ENCODE measurements at regions not wholly inside any gene's neighbourhood (a gene's known extent, or its start where the extent isn't known, plus 50 kb on each side); places are given as distances from the start of the nearest gene placed in this dataset.

DNA sequence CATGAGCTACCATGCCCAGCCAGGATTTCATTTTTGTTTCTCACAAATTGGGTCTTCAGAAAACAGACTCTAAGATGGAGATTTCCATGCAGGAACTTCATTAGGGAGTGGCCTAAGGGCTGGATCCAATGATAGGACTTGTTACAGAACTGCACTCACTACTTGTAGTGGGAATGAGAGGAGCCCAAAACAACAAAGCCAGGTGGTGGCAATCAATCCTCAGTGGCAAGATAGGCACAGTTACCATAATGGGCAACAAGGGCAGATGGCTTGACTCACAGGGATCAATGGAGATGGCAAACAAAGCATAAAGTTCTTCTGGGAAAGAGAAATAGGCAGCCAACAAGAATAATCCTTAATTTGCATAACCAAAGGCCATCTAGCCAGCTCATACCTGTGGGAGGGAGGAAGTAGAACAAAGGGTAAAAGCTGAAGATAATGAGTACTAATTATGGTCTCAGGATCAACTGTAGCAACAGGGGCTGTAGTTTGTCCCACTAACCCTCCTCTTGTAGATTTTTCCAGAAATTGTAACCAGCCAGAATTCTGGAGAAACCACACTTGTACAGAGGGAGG is 72.8 kb upstream of the MAPK10 start:
- H3K4me1 ChIP-seq = no peaks in the 10 kb centered on the region
- no peak for TF ChIP-seq EP300 (IDR thresholded peaks at IDR 0.05)
- TF ChIP-seq, protein P1, sequence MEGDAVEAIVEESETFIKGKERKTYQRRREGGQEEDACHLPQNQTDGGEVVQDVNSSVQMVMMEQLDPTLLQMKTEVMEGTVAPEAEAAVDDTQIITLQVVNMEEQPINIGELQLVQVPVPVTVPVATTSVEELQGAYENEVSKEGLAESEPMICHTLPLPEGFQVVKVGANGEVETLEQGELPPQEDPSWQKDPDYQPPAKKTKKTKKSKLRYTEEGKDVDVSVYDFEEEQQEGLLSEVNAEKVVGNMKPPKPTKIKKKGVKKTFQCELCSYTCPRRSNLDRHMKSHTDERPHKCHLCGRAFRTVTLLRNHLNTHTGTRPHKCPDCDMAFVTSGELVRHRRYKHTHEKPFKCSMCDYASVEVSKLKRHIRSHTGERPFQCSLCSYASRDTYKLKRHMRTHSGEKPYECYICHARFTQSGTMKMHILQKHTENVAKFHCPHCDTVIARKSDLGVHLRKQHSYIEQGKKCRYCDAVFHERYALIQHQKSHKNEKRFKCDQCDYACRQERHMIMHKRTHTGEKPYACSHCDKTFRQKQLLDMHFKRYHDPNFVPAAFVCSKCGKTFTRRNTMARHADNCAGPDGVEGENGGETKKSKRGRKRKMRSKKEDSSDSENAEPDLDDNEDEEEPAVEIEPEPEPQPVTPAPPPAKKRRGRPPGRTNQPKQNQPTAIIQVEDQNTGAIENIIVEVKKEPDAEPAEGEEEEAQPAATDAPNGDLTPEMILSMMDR (IDR thresholded peaks at IDR 0.05) = no peak
- no peak for TF ChIP-seq POLR2A (IDR thresholded peaks at IDR 0.05)
- H3K9me3 ChIP-seq = no peaks in the 10 kb centered on the region
- H3K27me3 ChIP-seq = no peaks in the 10 kb centered on the region
- no peak for DNase-seq (ENCODE audit: low spot score in 2 of 2)
- H3K27ac ChIP-seq = no peak overlapping the region
- no peak overlapping the region for H3K4me3 ChIP-seq
- H3K36me3 ChIP-seq = no peaks in the 10 kb centered on the region

- H3K27ac ChIP-seq = no peak overlapping the region
- no peak overlapping the region for H3K4me3 ChIP-seq
- H3K9me3 ChIP-seq = peaks cover 0 to 3% (median 0%) of the 10 kb centered on the region in 4 donors
- TF ChIP-seq EP300 (IDR thresholded peaks at IDR 0.05) = no peak
- TF ChIP-seq POLR2A (IDR thresholded peaks at IDR 0.05) = no peak
- TF ChIP-seq, protein P1 (IDR thresholded peaks at IDR 0.05) = no peak
- WGBS, 2 donors = 73 to 80% methylated on average over 2 of the region's 2 CpGs
- no peaks in the 10 kb centered on the region for H3K4me1 ChIP-seq
- no peak for DNase-seq (ENCODE audit: low spot score in 2 of 2)
- H3K27me3 ChIP-seq = no peaks in the 10 kb centered on the region
- no peaks in the 10 kb centered on the region for H3K36me3 ChIP-seq
Observed at GRCh38 chr4:86439293-86439692, 79.4 kb upstream of the MAPK10 start.

- Histone ChIP-seq H3K9me3 (peaks cover 0 to 10% (median 0%) of the 10 kb centered on the region in 4 donors), H3K27ac (no peak overlapping the region), H3K4me1 (no peaks in the 10 kb centered on the region), H3K36me3 (no peaks in the 10 kb centered on the region), H3K27me3 (no peaks in the 10 kb centered on the region), H3K4me3 (no peak overlapping the region)
- TF ChIP-seq POLR2A (IDR thresholded peaks at IDR 0.05) = no peak
- TF ChIP-seq, protein P1 (IDR thresholded peaks at IDR 0.05) = no peak
- no peak for TF ChIP-seq EP300 (IDR thresholded peaks at IDR 0.05)
- DNase-seq (ENCODE audit: low spot score in 2 of 2) = no peak
- WGBS, 2 donors = 78 to 91% methylated on average over 3 of the region's 3 CpGs
Observed at GRCh38 chr4:86441175-86441936, 81.5 kb upstream of the MAPK10 start.

DNA sequence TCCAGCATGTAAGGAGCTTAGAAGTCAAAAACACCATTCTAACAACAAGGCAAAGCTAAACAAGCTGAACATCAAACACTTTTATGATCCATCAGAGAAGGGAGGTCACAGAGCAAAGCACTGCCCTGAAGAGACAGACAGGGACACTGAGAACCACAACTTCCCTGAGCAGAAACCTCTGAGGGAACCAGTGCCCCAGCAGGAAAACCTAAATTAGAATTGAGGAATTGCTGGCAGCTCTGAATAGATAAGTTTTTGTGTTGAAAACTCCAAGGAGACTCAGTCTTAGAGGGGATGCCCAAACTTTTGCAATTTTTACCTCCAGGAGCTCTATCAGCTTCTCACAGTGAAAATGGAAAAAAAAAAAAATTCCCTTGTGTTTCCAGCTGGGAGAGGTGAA is 83.0 kb upstream of the MAPK10 start:
- H3K27me3 ChIP-seq = no peaks in the 10 kb centered on the region
- TF ChIP-seq EP300 (IDR thresholded peaks at IDR 0.05) = no peak
- TF ChIP-seq POLR2A (IDR thresholded peaks at IDR 0.05) = no peak
- TF ChIP-seq, protein P1 (IDR thresholded peaks at IDR 0.05) = no peak
- no peak overlapping the region for H3K4me3 ChIP-seq
- H3K4me1 ChIP-seq = no peaks in the 10 kb centered on the region
- DNase-seq (ENCODE audit: low spot score in 2 of 2) = no peak
- H3K36me3 ChIP-seq = no peaks in the 10 kb centered on the region
- peaks cover 0 to 10% (median 0%) of the 10 kb centered on the region in 4 donors for H3K9me3 ChIP-seq
- H3K27ac ChIP-seq = no peak overlapping the region

- H3K4me3 ChIP-seq = no peak overlapping the region
- H3K9me3 ChIP-seq = peaks cover 0 to 10% (median 0%) of the 10 kb centered on the region in 4 donors
- no peak overlapping the region for H3K27ac ChIP-seq
- TF ChIP-seq, protein P1 (IDR thresholded peaks at IDR 0.05) = no peak
- no peak for TF ChIP-seq EP300 (IDR thresholded peaks at IDR 0.05)
- DNase-seq (ENCODE audit: low spot score in 2 of 2) = no peak
- no peaks in the 10 kb centered on the region for H3K4me1 ChIP-seq
- H3K36me3 ChIP-seq = no peaks in the 10 kb centered on the region
- 70 to 76% methylated on average over 8 of the region's 8 CpGs for WGBS, 2 donors
- no peaks in the 10 kb centered on the region for H3K27me3 ChIP-seq
Observed at GRCh38 chr4:86443495-86443894, 83.6 kb upstream of the MAPK10 start.
